Endothelial cell of umbilical vein (primary cell): ENCODE measurements at regions not wholly inside any gene's neighbourhood (a gene's known extent, or its start where the extent isn't known, plus 50 kb on each side); places are given as distances from the start of the nearest gene placed in this dataset.

Source experiments
- BruUV-seq: library from RNA; stranded (reverse); fragments of 400-500 nt; replicated peaks from 2 replicates; lab custom pipeline; 2021; lab: Mats Ljungman, UMichigan
- CTCF ChIA-PET: fragments of 300-600, 350-600 bp; sonication (Branson Sonifier 250); formaldehyde crosslinking; loops from one replicate; lab custom pipeline; 2021; ENCODE audit warnings: antibody characterized with exemption, inconsistent platforms; lab: Charles Lee
- POLR2A ChIA-PET: fragments of 300-600, 350-600 bp; sonication (Branson Sonifier 250); formaldehyde crosslinking; loops from one replicate; lab custom pipeline; 2021; ENCODE audit warnings: antibody characterized with exemption, inconsistent platforms; lab: Charles Lee
- DNase-seq: peaks from one replicate; pipeline ENCODE4 v3.0.0-alpha.2; 2011; ENCODE audit warnings: low read depth, low spot score
- FAIRE-seq: peaks from 2 replicates; lab custom pipeline; 2011; peaks lifted over from hg19 to GRCh38; lab: Jason Lieb, UNC
- H2AFZ ChIP-seq: 2 replicates; pipeline ENCODE4 v1.6.0; 2012; ENCODE audit warnings: low read depth, low read length, control low read depth, inconsistent platforms
- H3K27ac ChIP-seq: 2 replicates; pipeline ENCODE4 v1.5.1; 2011; ENCODE audit warnings: low read depth, mild to moderate bottlenecking, control low read depth, low read length, moderate library complexity; ENCODE audit not compliant: insufficient read depth
- H3K27me3 ChIP-seq, 2 experiments: 2 replicates each; pipeline versions ENCODE4 v1.6.0 to v1.6.1; 2011; ENCODE audit warnings: low read length in 2 of 2, mixed read lengths in 1 of 2; ENCODE audit not compliant: control insufficient read depth in 2 of 2, insufficient read depth in 2 of 2
- H3K36me3 ChIP-seq, 2 experiments: 2 replicates in 1 of 2; 3 replicates in 1 of 2; pipeline ENCODE4 v1.5.1; 2011; ENCODE audit warnings: low read length in 2 of 2, mild to moderate bottlenecking in 1 of 2, moderate library complexity in 1 of 2; ENCODE audit not compliant: control insufficient read depth in 2 of 2, insufficient read depth in 2 of 2; ENCODE audit errors: extremely low read depth in 1 of 2
- H3K4me1 ChIP-seq: 3 replicates; pipeline ENCODE4 v1.5.1; 2011; ENCODE audit warnings: mild to moderate bottlenecking, low read length; ENCODE audit not compliant: control insufficient read depth, insufficient read depth; ENCODE audit errors: extremely low read depth
- H3K4me2 ChIP-seq: 2 replicates; pipeline ENCODE4 v1.6.1; 2011; ENCODE audit warnings: low read length, control low read depth, mixed read lengths; ENCODE audit not compliant: insufficient read depth
- H3K4me3 ChIP-seq, 3 experiments: fragments of 200-600 bp in 1 of 3; sonication (generic), shearing (Covaris generic) in 1 of 3; replicated peaks in 1 of 3; 2 replicates each; pipeline ENCODE4 v1.5.1; 2011 to 2016; ENCODE audit warnings: control low read depth in 3 of 3, low read length in 3 of 3, mild to moderate bottlenecking in 2 of 3, inconsistent platforms in 1 of 3, low read depth in 1 of 3, moderate library complexity in 1 of 3; ENCODE audit not compliant: insufficient read depth in 1 of 3
- H3K79me2 ChIP-seq: 2 replicates; pipeline ENCODE4 v1.6.0; 2012; ENCODE audit warnings: low read length, inconsistent platforms; ENCODE audit not compliant: control insufficient read depth, insufficient read depth
- H3K9ac ChIP-seq: replicated peaks from 2 replicates; pipeline ENCODE3; 2011; ENCODE audit warnings: low read length, control low read depth; ENCODE audit not compliant: insufficient read depth; ENCODE audit errors: extremely low read depth
- H3K9me1 ChIP-seq: replicated peaks from 3 replicates; pipeline ENCODE4 v1.6.0; 2011; ENCODE audit warnings: mild to moderate bottlenecking, low read length; ENCODE audit not compliant: control insufficient read depth, insufficient read depth; ENCODE audit errors: extremely low read depth
- H3K9me3 ChIP-seq: replicated peaks from 2 replicates; pipeline ENCODE4 v1.5.1; 2012; ENCODE audit warnings: low read length, inconsistent platforms; ENCODE audit not compliant: control insufficient read depth, insufficient read depth
- H4K20me1 ChIP-seq: replicated peaks from 2 replicates; pipeline ENCODE3; 2011; ENCODE audit warnings: mild to moderate bottlenecking, low read length; ENCODE audit not compliant: control insufficient read depth, insufficient read depth; ENCODE audit errors: extremely low read depth
- EZH2 ChIP-seq: IDR thresholded peaks from 2 replicates; pipeline ENCODE4 v1.6.1; 2012; ENCODE audit warnings: borderline replicate concordance, low read depth, mild to moderate bottlenecking, moderate library complexity, low read length, inconsistent platforms; ENCODE audit not compliant: severe bottlenecking
- FOS ChIP-seq: IDR thresholded peaks from 2 replicates; pipeline ENCODE4 v1.6.1; 2011; ENCODE audit warnings: mild to moderate bottlenecking, low read length, moderate library complexity, borderline replicate concordance; ENCODE audit not compliant: insufficient read depth
- GATA2 ChIP-seq: IDR thresholded peaks from 2 replicates; pipeline ENCODE4 v1.7.0; 2011; ENCODE audit warnings: low read depth, mild to moderate bottlenecking, moderate library complexity, mixed read lengths, low read length; ENCODE audit not compliant: insufficient read length, insufficient read depth
- JUN ChIP-seq: IDR thresholded peaks from 2 replicates; pipeline ENCODE4 v1.6.1; 2011; ENCODE audit warnings: borderline replicate concordance, low read depth; ENCODE audit not compliant: insufficient read length, insufficient read depth
- MYC ChIP-seq: IDR thresholded peaks from one replicate; pipeline ENCODE4 v1.6.1; 2011; ENCODE audit warnings: mild to moderate bottlenecking, low read depth, low read length
- POLR2A ChIP-seq: IDR thresholded peaks from 2 replicates; pipeline ENCODE4 v1.6.1; 2012; ENCODE audit warnings: low read depth, mild to moderate bottlenecking, control low read depth, low read length
- POLR2AphosphoS5 ChIP-seq: IDR thresholded peaks from 2 replicates; pipeline ENCODE4 v1.6.1; 2012; ENCODE audit warnings: low read depth, mild to moderate bottlenecking, control low read depth, low read length, moderate library complexity; ENCODE audit not compliant: insufficient read depth
- dilution Hi-C: fragments of 300-500 bp; cut with MboI; formaldehyde crosslinking; loops from one replicate; pipeline ENCODE4 v1.15.0; 2019; ENCODE audit warnings: low sequenced_read_pairs; ENCODE audit not compliant: extremely low pct_ligation_motif_present
- intact Hi-C: fragments of 100-400 bp; cut with micrococcal nuclease; formaldehyde crosslinking; loops from one replicate; pipeline ENCODE4 v1.10.0; 2022
- TF ChIP-seq, protein P1 (sequence below), 2 donors: IDR thresholded peaks; 1 replicate in 1 of 2; 2 replicates in 1 of 2; pipeline ENCODE4 v1.5.1; 2011; ENCODE audit warnings: low read length in 2 of 2, mild to moderate bottlenecking in 2 of 2, moderate library complexity in 2 of 2, control low read depth in 1 of 2, inconsistent platforms in 1 of 2, low read depth in 1 of 2; ENCODE audit not compliant: insufficient read depth in 1 of 2; ENCODE audit errors: extremely low read depth in 1 of 2
- TF ChIP-seq, protein P2 (sequence below): IDR thresholded peaks from 2 replicates; pipeline ENCODE4 v1.6.1; 2011; ENCODE audit not compliant: insufficient read depth, insufficient read length

DNA sequence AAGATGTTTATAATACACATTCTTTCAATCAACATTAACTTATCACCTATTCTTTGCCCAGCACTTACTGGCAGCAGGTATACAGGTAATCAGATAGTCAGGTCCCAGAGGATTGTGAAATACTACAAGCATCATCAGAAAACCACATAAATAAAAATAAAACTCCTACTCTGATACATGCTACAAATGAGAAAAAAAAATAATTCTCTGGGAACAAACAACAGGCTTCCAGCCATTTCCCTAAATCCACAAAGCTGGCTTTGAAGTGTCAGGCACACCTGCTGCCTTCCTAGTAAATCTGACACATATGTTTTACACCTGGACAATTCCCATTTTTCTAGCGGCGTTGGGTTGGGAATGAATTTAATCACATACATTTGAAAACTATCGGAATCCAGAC, 384.5 kb upstream of the CDH4 start:
- no peak for TF ChIP-seq EZH2
- no peak for TF ChIP-seq GATA2
- no peak for TF ChIP-seq POLR2AphosphoS5
- TF ChIP-seq MYC: no peak
- TF ChIP-seq FOS: no peak
- TF ChIP-seq, protein P1, sequence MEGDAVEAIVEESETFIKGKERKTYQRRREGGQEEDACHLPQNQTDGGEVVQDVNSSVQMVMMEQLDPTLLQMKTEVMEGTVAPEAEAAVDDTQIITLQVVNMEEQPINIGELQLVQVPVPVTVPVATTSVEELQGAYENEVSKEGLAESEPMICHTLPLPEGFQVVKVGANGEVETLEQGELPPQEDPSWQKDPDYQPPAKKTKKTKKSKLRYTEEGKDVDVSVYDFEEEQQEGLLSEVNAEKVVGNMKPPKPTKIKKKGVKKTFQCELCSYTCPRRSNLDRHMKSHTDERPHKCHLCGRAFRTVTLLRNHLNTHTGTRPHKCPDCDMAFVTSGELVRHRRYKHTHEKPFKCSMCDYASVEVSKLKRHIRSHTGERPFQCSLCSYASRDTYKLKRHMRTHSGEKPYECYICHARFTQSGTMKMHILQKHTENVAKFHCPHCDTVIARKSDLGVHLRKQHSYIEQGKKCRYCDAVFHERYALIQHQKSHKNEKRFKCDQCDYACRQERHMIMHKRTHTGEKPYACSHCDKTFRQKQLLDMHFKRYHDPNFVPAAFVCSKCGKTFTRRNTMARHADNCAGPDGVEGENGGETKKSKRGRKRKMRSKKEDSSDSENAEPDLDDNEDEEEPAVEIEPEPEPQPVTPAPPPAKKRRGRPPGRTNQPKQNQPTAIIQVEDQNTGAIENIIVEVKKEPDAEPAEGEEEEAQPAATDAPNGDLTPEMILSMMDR (IDR thresholded peaks at IDR 0.05; ENCODE audit: extremely low read depth in 1 of 2, insufficient read depth in 1 of 2, low read depth in 1 of 2, low read length in 2 of 2): no peak
- TF ChIP-seq, protein P2, sequence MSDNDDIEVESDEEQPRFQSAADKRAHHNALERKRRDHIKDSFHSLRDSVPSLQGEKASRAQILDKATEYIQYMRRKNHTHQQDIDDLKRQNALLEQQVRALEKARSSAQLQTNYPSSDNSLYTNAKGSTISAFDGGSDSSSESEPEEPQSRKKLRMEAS: no peak
- no peak for TF ChIP-seq POLR2A
- no peak for TF ChIP-seq JUN
- FAIRE-seq (no peak), DNase-seq (no peak)
- Histone ChIP-seq H3K4me1 (no peaks in the 10 kb centered on the region), H3K27ac (no peak overlapping the region), H3K9ac (no peak overlapping the region), H3K36me3 (no peaks in the 10 kb centered on the region), H3K9me3 (no peaks in the 10 kb centered on the region), H3K4me3 (no peak overlapping the region), H2AFZ (no peak overlapping the region), H3K27me3 (no peaks in the 10 kb centered on the region), H3K9me1 (no peaks in the 10 kb centered on the region), H3K79me2 (no peaks in the 10 kb centered on the region), H3K4me2 (no peak overlapping the region), H4K20me1 (no peaks in the 10 kb centered on the region)
- dilution Hi-C loops: no loop called here
- POLR2A ChIA-PET: no interaction called here
- CTCF ChIA-PET: no interaction called here
- intact Hi-C loops: no loop called here
- BruUV-seq: no TSS peak
